Fibroblast of lung (primary cell): ENCODE measurements at regions not wholly inside any gene's neighbourhood (a gene's known extent, or its start where the extent isn't known, plus 50 kb on each side); places are given as distances from the start of the nearest gene placed in this dataset.

ENCODE experiments used
- DNase-seq, 2 donors: peaks; one replicate each; pipeline versions ENCODE4 v3.0.0 to v3.0.0-alpha.2; 2010; ENCODE audit warnings: low read depth in 2 of 2
- H2AFZ ChIP-seq: 2 replicates; pipeline ENCODE4 v1.5.1; 2012; ENCODE audit warnings: low read length, control low read depth, inconsistent platforms
- H3K27ac ChIP-seq: 2 replicates; pipeline ENCODE4 v1.5.1; 2011; ENCODE audit warnings: low read length, control low read depth; ENCODE audit not compliant: insufficient read depth
- H3K27me3 ChIP-seq: 2 replicates; pipeline ENCODE4 v1.5.1; 2011; ENCODE audit warnings: mild to moderate bottlenecking, low read length; ENCODE audit not compliant: control insufficient read depth, insufficient read depth
- H3K36me3 ChIP-seq: 2 replicates; pipeline ENCODE4 v1.5.1; 2011; ENCODE audit warnings: low read length; ENCODE audit not compliant: control insufficient read depth, insufficient read depth
- H3K4me1 ChIP-seq: 2 replicates; pipeline ENCODE4 v1.5.1; 2011; ENCODE audit warnings: low read length; ENCODE audit not compliant: control insufficient read depth, insufficient read depth; ENCODE audit errors: extremely low read depth
- H3K4me2 ChIP-seq: 2 replicates; pipeline ENCODE4 v1.5.1; 2011; ENCODE audit warnings: low read length, control low read depth; ENCODE audit not compliant: insufficient read depth; ENCODE audit errors: extremely low read depth
- H3K4me3 ChIP-seq, 4 experiments: fragments of 200-600 bp in 1 of 4; sonication (generic) in 1 of 4; replicated peaks in 1 of 4; 2 replicates each; pipeline ENCODE4 v1.5.1; 2011 to 2016; ENCODE audit warnings: low read length in 4 of 4, low read depth in 3 of 4, mild to moderate bottlenecking in 3 of 4, control low read depth in 2 of 4, inconsistent platforms in 1 of 4, mixed read lengths in 1 of 4; ENCODE audit not compliant: insufficient read depth in 1 of 4; ENCODE audit errors: control extremely low read depth in 1 of 4
- H3K79me2 ChIP-seq: 2 replicates; pipeline ENCODE4 v1.5.1; 2012; ENCODE audit warnings: mild to moderate bottlenecking, low read length, inconsistent platforms; ENCODE audit not compliant: control insufficient read depth, insufficient read depth
- H3K9ac ChIP-seq: 2 replicates; pipeline ENCODE4 v1.5.1; 2011; ENCODE audit warnings: mild to moderate bottlenecking, low read length, control low read depth; ENCODE audit not compliant: insufficient read depth
- H3K9me3 ChIP-seq: 2 replicates; pipeline ENCODE4 v1.5.1; 2012; ENCODE audit warnings: low read depth, low read length; ENCODE audit not compliant: control insufficient read depth, insufficient read depth
- H4K20me1 ChIP-seq: 2 replicates; pipeline ENCODE4 v1.5.1; 2011; ENCODE audit warnings: low read length; ENCODE audit not compliant: control insufficient read depth, insufficient read depth; ENCODE audit errors: extremely low read depth
- CTCF ChIP-seq, 2 donors: IDR thresholded peaks in 1 of 2; conservative IDR thresholded peaks in 1 of 2; 1 replicate in 1 of 2; 2 replicates in 1 of 2; pipeline ENCODE4 v1.5.1; 2011 to 2012; ENCODE audit warnings: low read length in 2 of 2, control low read depth in 1 of 2, inconsistent platforms in 1 of 2, low read depth in 1 of 2, mild to moderate bottlenecking in 1 of 2
- EZH2 ChIP-seq: IDR thresholded peaks from 2 replicates; pipeline ENCODE4 v1.5.1; 2012; ENCODE audit warnings: low read length, control low read depth, mild to moderate bottlenecking; ENCODE audit errors: missing control alignments

- Histone ChIP-seq H3K4me3 (no peak overlapping the region), H3K4me1 (no peaks in the 10 kb centered on the region), H3K4me2 (no peak overlapping the region), H3K9ac (no peak overlapping the region), H3K79me2 (no peaks in the 10 kb centered on the region), H4K20me1 (no peaks in the 10 kb centered on the region), H2AFZ (no peak overlapping the region), H3K27ac (no peak overlapping the region), H3K9me3 (no peaks in the 10 kb centered on the region), H3K36me3 (no peaks in the 10 kb centered on the region), H3K27me3 (no peaks in the 10 kb centered on the region)
- no peak for DNase-seq
- no peak for TF ChIP-seq EZH2
- no peak for TF ChIP-seq CTCF (conservative IDR thresholded peaks at IDR 0.05 in 1 of 2, IDR thresholded peaks at IDR 0.05 in 1 of 2; ENCODE audit: low read depth in 1 of 2, low read length in 2 of 2)
Observed at GRCh38 chr16:35714665-35715064, 2255.3 kb downstream of the TP53TG3F start.

GRCh38 chr16:35724551-35724950 is 2265.1 kb downstream of the TP53TG3F start:
- Histone ChIP-seq H3K9me3 (no peaks in the 10 kb centered on the region), H3K4me1 (no peaks in the 10 kb centered on the region), H3K9ac (no peak overlapping the region), H3K4me3 (no peak overlapping the region), H3K4me2 (no peak overlapping the region), H3K27me3 (no peaks in the 10 kb centered on the region), H4K20me1 (no peaks in the 10 kb centered on the region), H3K79me2 (no peaks in the 10 kb centered on the region), H3K27ac (no peak overlapping the region), H2AFZ (no peak overlapping the region), H3K36me3 (no peaks in the 10 kb centered on the region)
- TF ChIP-seq EZH2 (no peak), CTCF (conservative IDR thresholded peaks at IDR 0.05 in 1 of 2, IDR thresholded peaks at IDR 0.05 in 1 of 2; ENCODE audit: low read depth in 1 of 2, low read length in 2 of 2) (no peak)
- DNase-seq, result no peak

GRCh38 chr16:35725949-35726348 is 2266.5 kb downstream of the TP53TG3F start:
- H3K4me1 ChIP-seq, result no peaks in the 10 kb centered on the region
- H3K36me3 ChIP-seq, result no peaks in the 10 kb centered on the region
- H4K20me1 ChIP-seq, result no peaks in the 10 kb centered on the region
- no peak overlapping the region for H3K27ac ChIP-seq
- H3K9me3 ChIP-seq, result no peaks in the 10 kb centered on the region
- no peaks in the 10 kb centered on the region for H3K79me2 ChIP-seq
- no peaks in the 10 kb centered on the region for H3K27me3 ChIP-seq
- no peak for DNase-seq
- no peak overlapping the region for H3K4me3 ChIP-seq
- no peak for TF ChIP-seq EZH2
- no peak for TF ChIP-seq CTCF (conservative IDR thresholded peaks at IDR 0.05 in 1 of 2, IDR thresholded peaks at IDR 0.05 in 1 of 2; ENCODE audit: low read depth in 1 of 2, low read length in 2 of 2)
- no peak overlapping the region for H2AFZ ChIP-seq
- no peak overlapping the region for H3K4me2 ChIP-seq
- no peak overlapping the region for H3K9ac ChIP-seq
